ENCODE measurements at regions not wholly inside any gene's neighbourhood (a gene's known extent, or its start where the extent isn't known, plus 50 kb on each side); places are given as distances from the start of the nearest gene placed in this dataset.
"Not testable (repeated sequence)": the region's sequence is repeated elsewhere in the genome, so short reads cannot be mapped to it uniquely, and the experiment has no call there.

- DNase-seq, result not testable (repeated sequence)
These were observed 49.9 kb upstream of the MSMB start for GRCh38 chr10:46095943-46096342.

DNA sequence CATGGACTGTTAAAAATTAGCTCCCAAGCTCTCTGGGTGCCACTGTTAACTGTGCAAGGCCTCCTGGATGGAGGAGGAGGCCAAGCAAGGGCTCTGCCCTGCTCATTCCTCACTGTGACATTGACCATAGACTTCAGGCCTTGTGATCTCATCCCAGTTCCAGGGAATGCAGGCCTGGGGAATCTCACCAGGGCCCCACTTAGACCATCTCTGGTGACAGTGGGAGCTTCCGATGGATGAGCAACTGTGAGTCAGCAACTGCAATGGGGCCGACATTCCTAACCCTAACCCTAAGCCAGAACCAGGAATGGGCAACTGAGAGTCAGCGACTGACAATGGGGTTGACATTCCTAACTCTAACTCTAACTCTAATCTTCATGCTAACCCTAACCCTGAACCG, 50.4 kb upstream of the MSMB start:
- no peak for DNase-seq

DNA sequence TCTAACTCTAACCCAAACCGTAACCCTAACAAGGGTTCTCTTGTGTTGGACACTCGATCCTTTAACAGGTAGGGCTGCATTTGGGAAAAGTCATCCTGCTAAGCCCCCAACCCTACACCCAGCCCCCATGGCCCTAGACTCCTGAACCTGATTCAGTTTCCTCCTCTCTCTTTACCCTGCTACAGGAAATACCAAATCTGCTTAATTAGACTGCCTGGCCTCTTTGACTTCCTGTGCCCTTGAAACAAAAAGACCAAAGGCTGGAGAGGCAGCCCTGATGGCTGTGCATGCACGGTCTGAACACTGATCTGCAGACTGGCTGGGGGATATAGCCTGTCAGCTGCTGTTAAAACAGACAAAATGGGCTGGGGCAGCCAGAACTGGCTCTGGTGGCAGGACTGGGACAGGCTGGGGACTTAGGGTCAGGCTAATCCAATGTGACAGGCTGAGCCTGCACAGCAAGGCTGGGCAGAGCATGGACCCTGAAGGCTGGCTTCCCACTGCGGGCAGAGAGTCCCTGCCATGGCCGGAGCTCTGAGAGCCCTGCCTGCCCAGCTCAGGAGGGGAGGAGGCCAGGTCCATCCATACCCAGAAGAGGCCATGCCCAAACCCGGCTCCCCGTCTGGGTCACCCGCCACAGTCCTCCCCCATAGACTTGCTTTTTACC, 51.0 kb upstream of the MSMB start:
- no peak for DNase-seq

GRCh38 chr10:46097576-46098317, 51.7 kb upstream of the MSMB start:
- DNase-seq, result no peak

DNA sequence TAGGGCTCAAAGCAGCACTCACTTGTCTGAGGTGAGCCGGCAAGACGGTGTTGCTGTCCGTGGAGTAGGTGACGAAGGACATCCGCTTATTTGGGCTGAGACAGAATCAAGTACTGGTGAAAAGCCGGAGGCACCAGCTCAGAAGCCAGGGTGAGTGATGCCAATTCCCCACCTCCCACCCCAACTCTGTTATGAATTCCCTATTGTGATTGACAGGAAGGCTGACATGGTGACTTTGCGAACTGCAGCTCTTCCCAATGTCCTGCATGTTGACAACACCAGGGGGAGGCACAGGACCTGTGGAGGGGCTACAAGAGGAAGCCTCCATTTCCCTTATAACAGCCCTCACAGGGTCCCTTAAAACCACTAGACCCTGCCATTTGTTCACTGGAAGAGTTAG, 52.3 kb upstream of the MSMB start:
- no peak for DNase-seq

- DNase-seq, result not testable (repeated sequence)
These were observed 52.9 kb upstream of the MSMB start for GRCh38 chr10:46098925-46099324.

GRCh38 chr10:46104071-46104585, 58.1 kb upstream of the MSMB start:
- no peak for DNase-seq

DNA sequence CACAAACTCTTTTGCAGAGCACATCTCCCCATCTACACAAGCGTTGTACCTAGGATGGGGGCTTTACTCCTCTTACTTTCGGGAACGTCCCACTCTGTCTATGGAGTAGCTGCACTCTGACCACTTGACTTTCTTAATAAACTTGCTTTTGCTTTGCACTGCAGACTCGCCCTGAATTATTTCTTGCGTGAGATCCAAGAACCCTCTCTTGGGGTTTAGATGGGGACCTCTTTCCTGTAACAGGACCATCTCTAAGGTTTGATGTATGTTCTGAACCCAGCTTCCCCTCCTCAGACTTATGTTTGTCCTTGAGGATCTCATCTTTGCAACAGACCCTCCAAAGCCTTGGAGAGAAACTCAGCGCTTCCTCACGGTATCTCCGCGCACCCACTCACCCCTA, 59.3 kb upstream of the MSMB start:
- not testable (repeated sequence) for DNase-seq

- DNase-seq, result not testable (repeated sequence)
These were observed 59.9 kb upstream of the MSMB start for GRCh38 chr10:46105856-46106409.

DNA sequence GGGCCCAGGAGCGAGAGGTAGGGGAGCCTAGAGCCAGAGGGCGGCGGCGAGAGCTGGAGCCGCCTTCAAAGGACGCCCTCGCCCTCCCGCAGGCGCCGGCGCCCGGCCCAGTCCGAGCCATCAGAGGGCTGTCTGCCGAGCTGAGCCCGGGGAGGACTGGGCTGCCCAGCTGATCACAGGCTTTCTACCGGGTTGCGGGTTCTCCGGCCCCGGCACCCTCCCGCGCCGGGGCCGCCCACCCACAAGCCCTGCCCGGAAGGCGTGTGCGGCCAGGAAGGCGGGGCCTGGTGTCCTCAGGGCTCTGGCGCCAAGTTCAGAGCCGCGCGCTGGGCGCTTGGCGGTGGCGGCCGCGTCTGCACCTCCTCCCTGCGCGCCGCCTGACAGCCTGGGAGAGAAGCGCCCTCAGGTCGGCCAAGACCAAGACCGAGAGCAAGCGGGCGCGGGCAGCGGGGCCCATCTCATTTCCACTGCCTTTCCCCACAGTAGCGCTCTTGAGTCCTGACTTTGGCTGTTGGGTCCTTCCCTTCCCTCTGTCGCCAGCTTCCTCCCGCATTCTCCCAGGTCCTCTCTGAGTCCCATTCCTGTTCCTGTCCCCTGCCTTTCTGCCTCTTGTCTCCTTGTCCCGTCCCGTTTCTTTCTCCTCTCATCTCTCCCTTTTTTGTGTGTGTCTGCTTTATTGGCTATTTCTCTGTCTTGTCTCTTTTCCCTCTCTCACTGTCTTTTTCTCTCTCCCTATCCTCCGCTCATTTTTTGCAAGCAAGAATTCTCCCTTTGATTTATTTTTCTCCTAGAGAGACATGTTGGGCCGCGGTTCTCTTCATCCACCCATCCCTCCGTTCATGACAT, 60.6 kb upstream of the MSMB start:
- peak; percentile 47 for DNase-seq

DNA sequence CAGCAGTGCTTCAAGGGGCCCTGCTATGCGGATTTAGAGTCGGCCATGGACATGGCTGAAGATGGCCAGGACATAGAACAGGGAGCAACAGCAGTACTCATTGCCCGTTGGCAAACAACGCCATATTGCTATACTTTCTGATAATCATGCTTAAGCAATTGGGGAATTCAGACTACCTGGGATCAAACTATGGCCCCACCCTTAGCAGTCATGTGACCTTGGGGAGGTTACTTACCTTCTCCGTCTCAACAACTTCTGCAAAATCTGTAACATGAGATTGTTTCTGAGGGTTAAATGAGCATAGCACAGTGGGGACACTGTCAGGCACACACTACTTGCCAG, 62.1 kb upstream of the MSMB start:
- DNase-seq, result not testable (repeated sequence)

DNA sequence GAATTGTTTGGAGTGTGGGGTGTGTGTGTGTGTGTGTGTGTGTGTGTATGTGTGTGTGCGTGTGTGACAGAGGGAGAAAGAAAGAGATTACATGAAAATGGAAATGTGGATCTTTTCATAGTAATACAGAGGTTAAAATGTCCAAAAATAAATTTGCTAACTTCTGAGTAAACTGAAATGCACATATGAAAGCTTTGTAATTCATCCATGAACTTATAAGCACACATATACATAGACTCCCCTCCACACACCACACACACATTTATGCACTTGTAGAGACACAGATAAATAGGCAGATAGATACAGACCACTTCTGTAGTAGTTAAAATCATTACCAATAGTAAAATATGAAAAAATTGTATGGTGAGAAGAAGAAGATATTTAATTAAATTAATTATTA, 108.2 kb upstream of the MSMB start:
- DNase-seq, result not testable (repeated sequence)

GRCh38 chr10:46154683-46155082, 108.6 kb upstream of the MSMB start:
- DNase-seq, result not testable (repeated sequence)

DNA sequence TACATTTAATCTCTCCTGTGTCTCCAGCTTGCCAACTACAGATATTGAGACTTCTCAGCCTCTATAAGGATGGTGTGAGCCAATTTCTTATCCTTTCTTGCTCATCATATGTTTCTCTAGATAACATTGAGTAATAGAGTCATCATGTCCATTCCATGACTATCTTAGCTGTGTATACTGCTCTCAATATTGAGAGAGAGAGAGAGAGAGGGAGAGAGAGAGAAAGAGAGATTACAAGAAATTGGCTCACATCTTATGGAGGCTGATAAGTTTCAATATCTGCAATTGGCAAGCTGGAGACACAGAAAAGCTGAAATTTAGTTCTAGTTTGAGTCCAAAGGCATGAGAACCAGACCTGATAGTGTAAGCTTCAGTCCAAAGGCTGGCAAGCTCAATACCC, 110.8 kb upstream of the MSMB start:
- DNase-seq, result not testable (repeated sequence)

DNA sequence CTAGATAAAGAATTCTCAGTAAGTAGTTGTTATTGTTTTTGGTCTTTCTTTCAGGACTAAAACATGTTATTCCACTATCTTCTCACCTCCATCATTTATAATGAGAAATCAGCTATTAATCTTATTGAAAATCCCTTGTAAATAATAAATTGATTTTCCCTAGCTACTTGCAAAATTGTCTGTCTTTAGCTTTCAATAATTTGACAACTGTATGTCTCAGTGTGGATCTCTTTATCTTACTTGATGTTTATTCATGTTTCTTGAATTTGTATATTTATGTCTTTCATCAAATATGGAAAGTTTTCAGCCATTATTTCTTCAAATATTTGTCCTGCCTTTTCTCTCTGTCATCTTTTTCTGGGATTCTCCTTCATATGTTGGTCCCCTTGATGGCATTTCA, 117.1 kb upstream of the ANTXRL start:
- DNase-seq, result no peak

GRCh38 chr10:46170789-46171188, 116.0 kb upstream of the ANTXRL start:
- no peak for DNase-seq

DNA sequence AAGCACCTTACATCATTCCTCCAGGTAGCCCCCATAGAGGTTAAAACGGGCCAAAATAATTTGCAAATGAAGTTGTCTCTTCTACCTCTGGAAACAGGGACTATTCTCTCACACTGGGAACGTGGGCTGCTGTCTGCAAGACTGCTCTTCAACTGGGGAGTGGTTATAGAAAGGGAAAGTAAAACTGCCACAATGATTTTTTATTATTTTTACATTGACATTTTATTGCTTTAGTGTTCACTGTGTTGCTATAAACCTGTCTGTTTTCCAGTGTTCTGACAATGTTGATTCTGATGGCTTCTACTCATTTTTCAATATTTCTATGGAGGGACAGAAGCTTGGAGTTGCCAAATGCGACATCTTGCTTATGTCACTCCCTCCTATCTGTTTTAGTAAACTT, 115.1 kb upstream of the ANTXRL start:
- no peak for DNase-seq

- no peak for DNase-seq
These were observed 111.5 kb upstream of the ANTXRL start for GRCh38 chr10:46175296-46175695.

DNA sequence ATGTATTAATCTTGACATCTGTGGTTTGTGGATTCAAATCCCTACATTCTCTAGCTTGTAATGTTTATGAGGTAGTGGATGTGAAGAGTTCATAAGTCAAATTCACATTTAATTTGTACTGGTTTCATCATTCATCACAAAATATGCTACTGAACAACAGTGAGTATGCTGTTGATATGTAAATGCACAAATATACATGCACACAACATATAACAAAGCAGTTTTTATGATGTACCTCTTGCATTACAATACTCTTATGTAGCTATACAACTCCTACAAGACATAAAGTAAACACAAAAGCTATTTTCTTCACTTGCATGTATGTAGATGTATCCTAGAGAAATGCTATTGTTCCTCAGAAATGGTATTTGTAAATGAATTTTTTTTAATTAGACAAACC, 111.0 kb upstream of the ANTXRL start:
- no peak for DNase-seq

DNA sequence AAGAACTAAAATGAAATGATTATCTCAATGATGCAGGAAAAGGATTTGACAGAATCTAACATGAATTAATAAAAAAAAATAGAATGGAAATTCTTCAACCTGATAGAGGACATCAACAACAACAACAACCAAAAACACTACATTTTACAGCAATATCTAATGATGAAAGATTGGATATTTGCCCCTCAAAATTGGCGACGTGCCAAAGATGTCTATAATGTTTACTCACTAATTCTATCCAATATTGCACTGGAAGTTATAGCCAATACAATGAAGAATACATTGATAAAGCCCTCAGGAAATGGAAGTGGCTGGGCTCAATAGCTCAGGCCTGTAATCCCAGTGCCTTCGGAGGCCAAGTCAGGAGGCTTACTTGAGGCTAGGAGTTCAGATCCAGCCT, 99.4 kb upstream of the ANTXRL start:
- not testable (repeated sequence) for DNase-seq

DNA sequence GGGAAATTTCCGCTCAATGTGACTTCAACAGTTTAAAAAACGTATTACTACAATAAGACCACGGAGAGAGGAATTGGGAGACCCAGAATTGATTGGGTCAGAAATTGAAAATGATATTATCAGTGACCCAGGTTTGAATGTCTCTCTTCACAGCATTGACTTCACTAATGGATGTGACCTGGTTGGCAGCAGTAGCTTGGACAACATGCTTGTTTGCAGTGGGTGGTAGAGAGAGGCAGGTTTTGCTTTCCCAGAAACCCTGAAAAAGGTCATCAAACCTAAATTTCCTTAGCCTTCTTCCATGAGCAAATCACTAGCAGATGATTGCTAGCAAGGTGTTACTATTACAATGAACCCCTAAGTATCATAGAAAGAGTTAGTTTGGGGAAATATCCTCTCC, 89.7 kb upstream of the ANTXRL start:
- no peak for DNase-seq

GRCh38 chr10:46198516-46198915, 88.3 kb upstream of the ANTXRL start:
- DNase-seq, result no peak

DNA sequence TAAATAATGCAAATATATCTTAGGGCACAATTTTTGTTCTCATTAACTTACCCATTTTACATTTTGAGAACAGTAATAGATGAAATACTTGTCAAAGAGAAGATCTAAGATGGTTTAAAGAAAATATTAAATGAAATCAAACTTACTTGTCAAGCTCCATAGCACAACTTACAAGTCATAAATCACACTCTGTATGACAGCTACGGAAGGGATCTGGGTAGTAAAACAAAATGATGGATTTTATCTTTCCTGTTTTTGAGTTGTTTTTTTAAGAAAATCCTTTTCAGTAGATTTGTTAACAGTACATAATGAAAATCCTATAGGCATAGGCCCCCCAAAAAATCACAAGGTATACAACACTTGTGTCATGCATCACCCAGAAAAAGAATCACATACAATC, 84.4 kb upstream of the ANTXRL start:
- not testable (repeated sequence) for DNase-seq

All from NCI-H146 (cell line).